Lung microvascular endothelial cell (primary cell): ENCODE measurements at regions not wholly inside any gene's neighbourhood (a gene's known extent, or its start where the extent isn't known, plus 50 kb on each side); places are given as distances from the start of the nearest gene placed in this dataset.

Experiments used
- DNase-seq, 2 donors: peaks; one replicate each; pipeline versions ENCODE4 v3.0.0 to v3.0.0-alpha.2; 2010; ENCODE audit warnings: low read depth in 2 of 2

GRCh38 chr1:43008115-43009060 is 49.7 kb upstream of the SLC2A1 start:
- DNase-seq: peak in 1 of 2 donors; percentile 56
